ENCODE measurements at regions not wholly inside any gene's neighbourhood (a gene's known extent, or its start where the extent isn't known, plus 50 kb on each side); places are given as distances from the start of the nearest gene placed in this dataset.

GRCh38 chr2:167420211-167420610 is 531.9 kb downstream of the XIRP2 start:
- TF ChIP-seq CTCF (IDR thresholded peaks at IDR 0.05; ENCODE audit: low read depth, low read length) (no peak), EZH2phosphoT487 (IDR thresholded peaks at IDR 0.05; ENCODE audit: low read depth) (no peak)

Measured in OCI-LY3 (cell line).